GM12878 (cell line): ENCODE measurements at regions not wholly inside any gene's neighbourhood (a gene's known extent, or its start where the extent isn't known, plus 50 kb on each side); places are given as distances from the start of the nearest gene placed in this dataset.
"Not testable (repeated sequence)": the region's sequence is repeated elsewhere in the genome, so short reads cannot be mapped to it uniquely, and the experiment has no call there.

ENCODE experiments used
- ATAC-seq: fragments of 200-7000 bp; cut with Tn5 transposase; 3 replicates; pipeline ENCODE4 v1.9.1; 2020; ENCODE audit warnings: mild to moderate bottlenecking, moderate library complexity
- BruUV-seq: library from RNA; stranded (reverse); fragments of 400-500 nt; replicated peaks from 2 replicates; lab custom pipeline; 2021; lab: Mats Ljungman, UMichigan
- CTCF ChIA-PET: fragments of 300-600 bp; sonication (Branson Sonifier 250); formaldehyde crosslinking; extraction: SDS; loops from one replicate; lab custom pipeline; 2021; ENCODE audit warnings: inconsistent platforms; lab: Yijun Ruan, JAX
- POLR2A ChIA-PET: fragments of 350-600 bp; formaldehyde crosslinking; extraction: SDS; loops from one replicate; lab custom pipeline; 2021; ENCODE audit warnings: inconsistent platforms; lab: Charles Lee
- RAD21 ChIA-PET: fragments of 300-600 bp; sonication (Branson Sonifier 250); formaldehyde crosslinking; loops from one replicate; lab custom pipeline; 2023; ENCODE audit warnings: antibody characterized with exemption; ENCODE audit not compliant: unreplicated experiment; lab: Charles Lee
- SMC1A ChIA-PET: fragments of 300-600 bp; sonication (Branson Sonifier 250); formaldehyde crosslinking; loops from one replicate; lab custom pipeline; 2023; ENCODE audit not compliant: unreplicated experiment, uncharacterized antibody; lab: Charles Lee
- DNase-seq: peaks from one replicate; pipeline ENCODE4 v3.0.0-alpha.2; 2011; ENCODE audit warnings: low read depth, low spot score
- FAIRE-seq: peaks from 3 replicates; lab custom pipeline; 2011; peaks lifted over from hg19 to GRCh38; lab: Jason Lieb, UNC
- H2AFZ ChIP-seq: 2 replicates; pipeline ENCODE4 v1.6.0; 2011; ENCODE audit warnings: low read depth, low read length, control low read depth; ENCODE audit not compliant: control insufficient read depth
- H3K27ac ChIP-seq: 2 replicates; pipeline ENCODE4 v1.5.1; 2011; ENCODE audit warnings: control low read depth; ENCODE audit not compliant: control insufficient read depth, insufficient read depth
- H3K27me3 ChIP-seq, 2 experiments: replicated peaks in 1 of 2; 2 replicates each; pipeline versions ENCODE4 v1.6.0 to v1.6.1; 2011; ENCODE audit warnings: low read length in 1 of 2; ENCODE audit not compliant: control insufficient read depth in 2 of 2, insufficient read depth in 2 of 2
- H3K36me3 ChIP-seq, 2 experiments: 2 replicates each; pipeline ENCODE4 v1.5.1; 2011; ENCODE audit warnings: low read length in 1 of 2; ENCODE audit not compliant: control insufficient read depth in 2 of 2, insufficient read depth in 2 of 2
- H3K4me1 ChIP-seq: 2 replicates; pipeline ENCODE4 v1.6.1; 2011; ENCODE audit warnings: mild to moderate bottlenecking, low read length, moderate library complexity, mixed read lengths; ENCODE audit not compliant: control insufficient read depth, insufficient read depth
- H3K4me2 ChIP-seq: 2 replicates; pipeline ENCODE4 v1.6.0; 2011; ENCODE audit warnings: control low read depth; ENCODE audit not compliant: control insufficient read depth, insufficient read depth
- H3K4me3 ChIP-seq: fragments of 200-600 bp; sonication (generic); 2 replicates; pipeline ENCODE4 v1.5.1; 2016
- H3K79me2 ChIP-seq: 2 replicates; pipeline ENCODE4 v1.6.0; 2011; ENCODE audit warnings: low read length; ENCODE audit not compliant: control insufficient read depth, insufficient read depth
- H3K9ac ChIP-seq: 2 replicates; pipeline ENCODE4 v1.8.0; 2011; ENCODE audit warnings: low read length, control low read depth, mixed read lengths; ENCODE audit not compliant: control insufficient read depth, insufficient read depth
- H3K9me3 ChIP-seq: replicated peaks from 3 replicates; pipeline ENCODE4 v1.5.1; 2011; ENCODE audit warnings: mild to moderate bottlenecking, low read length; ENCODE audit not compliant: control insufficient read depth, insufficient read depth
- H4K20me1 ChIP-seq: 2 replicates; pipeline ENCODE4 v1.6.0; 2011; ENCODE audit not compliant: control insufficient read depth, insufficient read depth
- PRDM15 ChIP-seq: fragments of 450-650 bp; formaldehyde crosslinking; IDR thresholded peaks from 2 replicates; pipeline ENCODE4 v1.4.0; 2020; ENCODE audit warnings: mild to moderate bottlenecking, moderate library complexity
- TBL1XR1 ChIP-seq: IDR thresholded peaks from 2 replicates; pipeline ENCODE4 v1.6.1; 2012; ENCODE audit warnings: low read depth, low read length, improper control_type of control experiment
- WGBS: methylation state at CpG from one replicate; pipeline ENCODE4 v1.1.6; 2016; ENCODE audit warnings: low lambda C conversion rate; ENCODE audit not compliant: insufficient replicate concordance, insufficient coverage; ENCODE audit errors: missing lambda C conversion rate; 5-methylcytosine and 5-hydroxymethylcytosine counted together
- in situ Hi-C: fragments of 300-500 bp; cut with MboI; formaldehyde crosslinking; loops from 9 replicates; pipeline ENCODE4 v1.14.3; 2018; ENCODE audit warnings: mixed read lengths
- intact Hi-C: fragments of 100-400 bp; cut with micrococcal nuclease; formaldehyde crosslinking; loops from one replicate; pipeline ENCODE4 v1.14.2; 2022; ENCODE audit not compliant: unreplicated experiment

- no peak for TF ChIP-seq TBL1XR1
- TF ChIP-seq PRDM15 = no peak
Observed at GRCh38 chrX:38494239-38494823, 67.0 kb upstream of the TSPAN7 start (continued).

- WGBS = 78% methylated on average over 2 of the region's 3 CpGs
- H4K20me1 ChIP-seq, H3K9me3 ChIP-seq, RAD21 ChIA-PET, H2AFZ ChIP-seq, in situ Hi-C loops, SMC1A ChIA-PET, H3K27ac ChIP-seq, DNase-seq, FAIRE-seq, POLR2A ChIA-PET, intact Hi-C loops, H3K9ac ChIP-seq, H3K4me3 ChIP-seq, H3K4me2 ChIP-seq, CTCF ChIA-PET, BruUV-seq, ATAC-seq, H3K79me2 ChIP-seq, H3K36me3 ChIP-seq, H3K27me3 ChIP-seq, H3K4me1 ChIP-seq: not testable (repeated sequence)
Observed at GRCh38 chrX:38499658-38500057, 61.7 kb upstream of the TSPAN7 start.
